Activated effector memory CD4-positive, alpha-beta T cell treated with Interleukin-2 at 50 U/mL for 16 hours (primary cell): ENCODE measurements at regions not wholly inside any gene's neighbourhood (a gene's known extent, or its start where the extent isn't known, plus 50 kb on each side); places are given as distances from the start of the nearest gene placed in this dataset.
"Not testable (repeated sequence)": the region's sequence is repeated elsewhere in the genome, so short reads cannot be mapped to it uniquely, and the experiment has no call there.

Experiments
- DNase-seq: peaks from one replicate; pipeline ENCODE4 v3.0.0-alpha.2; 2020

GRCh38 chr1:273772-274171 is 177.7 kb downstream of the OR4F29 start:
- DNase-seq = not testable (repeated sequence)

- peak; percentile 46 for DNase-seq
Observed at GRCh38 chr1:267815-268214, 183.7 kb downstream of the OR4F29 start.
